ENCODE measurements at regions not wholly inside any gene's neighbourhood (a gene's known extent, or its start where the extent isn't known, plus 50 kb on each side); places are given as distances from the start of the nearest gene placed in this dataset.

- Histone ChIP-seq H3K79me2 (ENCODE audit: control insufficient read depth, insufficient read depth, low read length) (no peaks in the 10 kb centered on the region), H3K9ac (replicated peaks; ENCODE audit: extremely low read depth, insufficient read depth, low read length) (no peak overlapping the region), H3K27me3 (ENCODE audit: control insufficient read depth in 2 of 2, insufficient read depth in 2 of 2, low read length in 2 of 2) (no peaks in the 10 kb centered on the region), H3K4me2 (ENCODE audit: insufficient read depth, low read length) (no peak overlapping the region), H3K9me3 (replicated peaks; ENCODE audit: control insufficient read depth, insufficient read depth, low read length) (peaks cover 5% of the 10 kb centered on the region), H3K36me3 (ENCODE audit: control insufficient read depth in 2 of 2, extremely low read depth in 1 of 2, insufficient read depth in 2 of 2, low read length in 2 of 2) (no peaks in the 10 kb centered on the region), H3K4me3 (replicated peaks in 1 of 3; ENCODE audit: insufficient read depth in 1 of 3, low read depth in 1 of 3, low read length in 3 of 3) (no peak overlapping the region), H2AFZ (ENCODE audit: low read depth, low read length) (no peak overlapping the region), H3K9me1 (replicated peaks; ENCODE audit: control insufficient read depth, extremely low read depth, insufficient read depth, low read length) (no peaks in the 10 kb centered on the region), H3K4me1 (ENCODE audit: control insufficient read depth, extremely low read depth, insufficient read depth, low read length) (no peaks in the 10 kb centered on the region), H3K27ac (ENCODE audit: insufficient read depth, low read depth, low read length) (no peak overlapping the region), H4K20me1 (replicated peaks; ENCODE audit: control insufficient read depth, extremely low read depth, insufficient read depth, low read length) (no peaks in the 10 kb centered on the region)
- no TSS peak for BruUV-seq (replicated peaks)
- FAIRE-seq (no peak), DNase-seq (ENCODE audit: low read depth, low spot score) (no peak)
- intact Hi-C loops (cut with micrococcal nuclease) (no loop called here), dilution Hi-C loops (cut with MboI; ENCODE audit: extremely low pct_ligation_motif_present, low sequenced_read_pairs) (no loop called here)
- ChIA-PET POLR2A (no interaction called here), CTCF (no interaction called here)
- TF ChIP-seq, protein P1, sequence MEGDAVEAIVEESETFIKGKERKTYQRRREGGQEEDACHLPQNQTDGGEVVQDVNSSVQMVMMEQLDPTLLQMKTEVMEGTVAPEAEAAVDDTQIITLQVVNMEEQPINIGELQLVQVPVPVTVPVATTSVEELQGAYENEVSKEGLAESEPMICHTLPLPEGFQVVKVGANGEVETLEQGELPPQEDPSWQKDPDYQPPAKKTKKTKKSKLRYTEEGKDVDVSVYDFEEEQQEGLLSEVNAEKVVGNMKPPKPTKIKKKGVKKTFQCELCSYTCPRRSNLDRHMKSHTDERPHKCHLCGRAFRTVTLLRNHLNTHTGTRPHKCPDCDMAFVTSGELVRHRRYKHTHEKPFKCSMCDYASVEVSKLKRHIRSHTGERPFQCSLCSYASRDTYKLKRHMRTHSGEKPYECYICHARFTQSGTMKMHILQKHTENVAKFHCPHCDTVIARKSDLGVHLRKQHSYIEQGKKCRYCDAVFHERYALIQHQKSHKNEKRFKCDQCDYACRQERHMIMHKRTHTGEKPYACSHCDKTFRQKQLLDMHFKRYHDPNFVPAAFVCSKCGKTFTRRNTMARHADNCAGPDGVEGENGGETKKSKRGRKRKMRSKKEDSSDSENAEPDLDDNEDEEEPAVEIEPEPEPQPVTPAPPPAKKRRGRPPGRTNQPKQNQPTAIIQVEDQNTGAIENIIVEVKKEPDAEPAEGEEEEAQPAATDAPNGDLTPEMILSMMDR (IDR thresholded peaks at IDR 0.05; ENCODE audit: extremely low read depth in 1 of 2, insufficient read depth in 1 of 2, low read depth in 1 of 2, low read length in 2 of 2), result no peak
- TF ChIP-seq GATA2 (IDR thresholded peaks at IDR 0.05; ENCODE audit: insufficient read depth, insufficient read length, low read depth, low read length), result no peak
- TF ChIP-seq, protein P2, sequence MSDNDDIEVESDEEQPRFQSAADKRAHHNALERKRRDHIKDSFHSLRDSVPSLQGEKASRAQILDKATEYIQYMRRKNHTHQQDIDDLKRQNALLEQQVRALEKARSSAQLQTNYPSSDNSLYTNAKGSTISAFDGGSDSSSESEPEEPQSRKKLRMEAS (IDR thresholded peaks at IDR 0.05; ENCODE audit: insufficient read depth, insufficient read length), result no peak
These were observed 1007.0 kb upstream of the CELF4 start for GRCh38 chr18:38572554-38573111.

DNA sequence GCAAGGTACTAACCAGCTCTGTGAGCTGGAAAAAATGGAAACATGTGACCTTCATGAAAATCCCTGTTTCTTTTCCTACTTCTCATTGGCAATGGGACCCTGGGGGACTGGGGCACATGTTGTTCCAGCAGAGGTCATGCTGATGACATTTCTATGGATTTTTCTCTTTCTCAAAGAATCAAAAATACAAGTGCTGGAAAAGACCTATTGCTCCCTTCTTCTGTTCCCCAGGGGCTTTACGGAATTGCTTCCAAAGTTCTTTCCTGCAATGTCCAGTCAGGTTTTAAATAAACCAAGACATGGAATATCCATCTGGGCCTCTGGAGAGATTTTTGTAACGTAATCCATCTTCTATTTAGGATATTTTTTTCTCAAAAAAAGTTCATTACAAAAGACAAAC lies 1006.1 kb upstream of the CELF4 start:
- CTCF ChIA-PET, result no interaction called here
- no peak overlapping the region for H3K9ac ChIP-seq (replicated peaks; ENCODE audit: extremely low read depth, insufficient read depth, low read length)
- H3K79me2 ChIP-seq (ENCODE audit: control insufficient read depth, insufficient read depth, low read length), result no peaks in the 10 kb centered on the region
- DNase-seq (ENCODE audit: low read depth, low spot score) (no peak), FAIRE-seq (no peak)
- H3K27me3 ChIP-seq (ENCODE audit: control insufficient read depth in 2 of 2, insufficient read depth in 2 of 2, low read length in 2 of 2), result no peaks in the 10 kb centered on the region
- no peak overlapping the region for H3K4me3 ChIP-seq (replicated peaks in 1 of 3; ENCODE audit: insufficient read depth in 1 of 3, low read depth in 1 of 3, low read length in 3 of 3)
- no peak overlapping the region for H3K27ac ChIP-seq (ENCODE audit: insufficient read depth, low read depth, low read length)
- H4K20me1 ChIP-seq (replicated peaks; ENCODE audit: control insufficient read depth, extremely low read depth, insufficient read depth, low read length), result no peaks in the 10 kb centered on the region
- H3K9me3 ChIP-seq (replicated peaks; ENCODE audit: control insufficient read depth, insufficient read depth, low read length), result peaks cover 5% of the 10 kb centered on the region
- H3K4me2 ChIP-seq (ENCODE audit: insufficient read depth, low read length), result no peak overlapping the region
- no peaks in the 10 kb centered on the region for H3K9me1 ChIP-seq (replicated peaks; ENCODE audit: control insufficient read depth, extremely low read depth, insufficient read depth, low read length)
- H3K4me1 ChIP-seq (ENCODE audit: control insufficient read depth, extremely low read depth, insufficient read depth, low read length), result no peaks in the 10 kb centered on the region
- POLR2A ChIA-PET, result no interaction called here
- intact Hi-C loops (cut with micrococcal nuclease) (no loop called here), dilution Hi-C loops (cut with MboI; ENCODE audit: extremely low pct_ligation_motif_present, low sequenced_read_pairs) (no loop called here)
- TF ChIP-seq, protein P2 (IDR thresholded peaks at IDR 0.05; ENCODE audit: insufficient read depth, insufficient read length), result no peak
- TF ChIP-seq GATA2 (IDR thresholded peaks at IDR 0.05; ENCODE audit: insufficient read depth, insufficient read length, low read depth, low read length), result no peak
- no peak for TF ChIP-seq FOS (IDR thresholded peaks at IDR 0.05; ENCODE audit: borderline replicate concordance, insufficient read depth, low read length)
- no peak for TF ChIP-seq EZH2 (IDR thresholded peaks at IDR 0.05; ENCODE audit: borderline replicate concordance, low read depth, low read length, severe bottlenecking)
- TF ChIP-seq MYC (IDR thresholded peaks at IDR 0.05; ENCODE audit: low read depth, low read length), result no peak
- TF ChIP-seq, protein P1 (IDR thresholded peaks at IDR 0.05; ENCODE audit: extremely low read depth in 1 of 2, insufficient read depth in 1 of 2, low read depth in 1 of 2, low read length in 2 of 2), result no peak
- no peaks in the 10 kb centered on the region for H3K36me3 ChIP-seq (ENCODE audit: control insufficient read depth in 2 of 2, extremely low read depth in 1 of 2, insufficient read depth in 2 of 2, low read length in 2 of 2)
- no peak overlapping the region for H2AFZ ChIP-seq (ENCODE audit: low read depth, low read length)
- BruUV-seq (replicated peaks), result no TSS peak

All from endothelial cell of umbilical vein (primary cell).